ENCODE measurements at regions not wholly inside any gene's neighbourhood (a gene's known extent, or its start where the extent isn't known, plus 50 kb on each side); places are given as distances from the start of the nearest gene placed in this dataset.

- TF ChIP-seq POLR2A (IDR thresholded peaks at IDR 0.05; ENCODE audit: low read length) (no peak), GATA1 (IDR thresholded peaks at IDR 0.05; ENCODE audit: low read depth, low read length) (no peak)
Measured at GRCh38 chr4:89590128-89590527, 246.8 kb downstream of the SNCA start.

Measured in erythroblast (primary cell).